HG03432 (cell line): ENCODE measurements at regions not wholly inside any gene's neighbourhood (a gene's known extent, or its start where the extent isn't known, plus 50 kb on each side); places are given as distances from the start of the nearest gene placed in this dataset.
"Not testable (repeated sequence)": the region's sequence is repeated elsewhere in the genome, so short reads cannot be mapped to it uniquely, and the experiment has no call there.

Experiments
- ATAC-seq: cut with Tn5 transposase; IDR thresholded peaks from one replicate; pipeline ENCODE4 v1.9.1; 2021; ENCODE audit warnings: mild to moderate bottlenecking, moderate library complexity; ENCODE audit not compliant: unreplicated experiment

DNA sequence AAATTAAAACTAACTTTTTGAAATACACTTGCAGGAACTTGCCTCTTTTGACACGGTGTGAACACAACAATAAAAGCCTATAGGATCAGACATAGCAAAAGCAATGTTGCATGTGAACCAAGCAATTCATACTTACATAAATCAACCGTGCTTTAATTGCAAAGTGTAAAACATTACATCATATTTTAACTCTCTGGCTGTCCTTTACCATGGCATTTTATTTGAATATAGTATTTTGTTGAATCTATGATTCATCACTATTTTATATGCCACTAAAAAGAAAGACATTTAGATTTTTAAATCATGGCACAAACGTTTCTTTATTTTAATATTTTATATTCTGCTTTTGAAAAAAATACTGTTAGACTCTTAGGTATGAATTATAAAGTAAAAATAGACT, 757.0 kb upstream of the KCND2 start:
- ATAC-seq, result no peak

DNA sequence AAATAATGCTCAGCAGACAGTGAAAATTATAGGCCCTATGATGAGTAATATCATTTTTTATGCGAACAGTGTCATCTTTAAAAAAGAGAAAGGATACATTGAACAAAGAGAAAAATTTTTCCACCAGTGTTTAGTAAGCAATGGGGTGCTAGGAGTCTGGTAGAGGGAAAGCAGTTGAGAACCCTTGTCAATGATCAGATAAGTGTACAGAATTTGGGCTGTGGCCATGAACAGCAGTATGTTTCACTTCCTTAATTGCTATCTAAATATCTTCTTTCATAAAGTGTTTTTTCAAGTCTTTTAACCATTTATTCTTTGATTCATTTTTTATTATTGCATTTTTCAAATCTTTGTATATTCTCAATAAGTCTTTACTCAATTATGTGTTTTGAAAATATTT, 750.7 kb upstream of the KCND2 start:
- no peak for ATAC-seq

DNA sequence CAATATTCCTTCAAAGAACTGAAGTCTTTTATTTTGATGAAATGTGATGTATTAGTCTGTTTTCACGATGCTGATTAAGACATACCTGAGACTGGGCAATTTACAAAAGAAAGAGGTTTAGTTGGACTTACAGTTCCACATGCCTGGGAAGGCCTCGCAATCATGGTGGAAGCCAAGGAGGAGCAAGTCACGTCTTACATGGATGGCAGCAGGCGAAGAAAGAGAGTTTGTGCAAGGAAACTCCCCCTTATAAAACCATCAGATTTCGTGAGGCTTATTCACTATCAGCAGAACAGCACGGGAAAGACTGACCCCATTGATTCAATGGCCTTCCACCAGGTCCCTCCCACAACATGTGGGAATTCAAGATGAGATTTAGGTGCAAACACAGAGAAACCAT, 750.3 kb upstream of the KCND2 start:
- no peak for ATAC-seq

DNA sequence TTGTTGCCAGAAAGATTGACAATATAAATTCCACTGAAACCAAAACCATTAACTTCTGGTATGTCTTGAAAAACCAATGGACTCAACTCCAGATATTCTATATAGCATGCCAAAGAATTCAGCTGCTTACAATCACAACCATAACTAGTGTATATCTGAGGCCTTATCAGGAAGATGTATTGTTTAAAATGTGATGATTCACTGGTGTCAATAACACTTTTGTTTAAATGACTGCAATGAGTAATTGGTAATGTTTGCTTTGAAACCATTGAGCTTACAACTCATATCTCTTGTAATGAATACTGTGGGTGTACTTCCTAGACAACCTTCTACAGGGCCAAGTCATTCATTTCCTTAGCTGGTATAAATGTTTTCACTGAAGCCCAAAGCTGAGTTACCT, 727.9 kb upstream of the KCND2 start:
- ATAC-seq, result no peak

DNA sequence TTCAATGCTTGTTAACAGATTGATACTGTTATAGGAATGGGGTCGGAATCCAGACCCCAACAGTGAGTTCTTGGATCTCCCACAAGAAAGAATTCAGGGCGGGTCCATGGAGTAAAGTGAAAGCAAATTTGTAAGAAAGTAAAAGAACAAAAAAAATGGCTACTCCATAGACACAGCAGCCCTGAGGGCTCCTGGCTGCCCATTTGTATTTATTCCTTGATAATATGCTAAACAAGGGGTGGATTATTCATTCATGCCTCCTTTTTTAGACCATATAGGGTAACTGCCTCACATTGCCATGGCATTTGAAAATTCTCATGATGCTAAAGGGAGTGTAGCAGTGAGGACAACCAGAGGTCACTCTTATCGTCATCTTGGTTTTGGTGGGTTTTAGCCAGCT, 717.2 kb upstream of the KCND2 start:
- ATAC-seq, result no peak

DNA sequence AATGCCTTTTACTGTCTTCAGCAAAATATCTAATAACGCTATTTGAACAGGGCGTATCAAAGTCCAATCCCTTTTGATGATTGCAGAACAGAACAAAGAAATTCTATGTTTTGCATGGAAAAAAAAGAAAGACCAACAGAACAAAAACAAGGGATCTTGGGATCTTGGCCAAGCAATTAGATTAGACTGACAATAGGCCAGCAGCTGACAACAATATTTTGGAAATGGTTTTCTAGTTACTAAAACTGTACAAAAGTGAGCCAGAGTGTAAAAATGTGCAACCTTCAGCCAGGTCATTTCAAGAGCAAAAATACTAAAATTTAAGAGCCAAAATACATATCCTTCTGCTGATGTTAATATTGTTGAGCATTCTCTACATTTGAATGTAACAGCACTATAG, 716.5 kb upstream of the KCND2 start:
- no peak for ATAC-seq

DNA sequence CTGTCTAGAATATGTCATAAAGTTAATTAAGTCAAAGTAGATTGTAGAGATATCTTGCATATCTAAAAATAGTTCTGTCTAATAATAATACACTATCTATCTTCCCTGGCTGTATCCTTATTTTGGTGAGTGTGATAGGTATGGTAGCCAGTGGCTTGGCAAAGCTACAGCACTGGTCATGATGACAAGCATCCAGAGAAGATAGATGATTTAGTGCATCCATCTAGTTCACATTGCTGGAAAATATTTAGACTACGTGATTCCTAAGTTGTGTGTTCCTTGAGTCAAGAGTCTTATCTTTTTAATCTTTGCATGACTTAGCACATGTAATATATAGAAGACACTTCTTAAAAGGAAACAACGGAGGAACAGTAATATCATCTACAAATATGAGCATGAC, 711.2 kb upstream of the KCND2 start:
- no peak for ATAC-seq

DNA sequence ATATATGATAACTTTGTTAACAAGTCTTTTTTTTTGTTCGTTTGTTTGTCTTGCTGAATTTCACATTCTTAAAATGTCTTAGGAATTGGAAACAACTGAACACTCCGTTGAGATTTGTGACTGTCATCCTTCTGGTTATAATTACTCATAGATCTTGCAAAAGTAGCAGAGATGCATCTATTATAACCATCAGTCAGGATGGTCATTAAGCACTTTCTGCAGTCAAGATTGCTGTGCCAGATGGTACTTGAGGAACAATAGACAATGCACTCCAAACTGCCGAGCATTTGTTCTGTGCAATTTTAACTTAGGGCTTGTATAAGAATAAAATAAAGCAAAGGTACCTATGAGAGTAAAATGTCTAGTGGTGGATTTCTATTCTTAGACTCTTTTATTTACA, 710.1 kb upstream of the KCND2 start:
- no peak for ATAC-seq

DNA sequence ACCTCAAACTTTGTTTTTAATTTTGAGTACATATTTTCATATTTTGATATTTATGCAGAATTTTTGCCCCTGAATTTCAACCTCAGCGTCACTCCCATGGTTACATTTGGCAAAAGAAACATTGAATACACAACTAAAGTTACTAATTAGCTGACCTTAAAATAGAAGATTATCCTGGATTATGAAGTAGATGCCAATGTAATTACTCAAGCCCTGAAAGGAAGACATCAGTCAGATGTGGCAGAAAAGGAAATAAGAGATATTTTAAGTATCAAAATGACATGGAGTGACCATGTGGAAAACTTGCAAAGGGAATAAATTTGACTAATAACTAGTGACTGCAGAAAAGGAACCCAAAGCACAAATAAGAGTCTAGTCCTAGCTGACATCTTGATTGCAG, 701.3 kb upstream of the KCND2 start:
- no peak for ATAC-seq

DNA sequence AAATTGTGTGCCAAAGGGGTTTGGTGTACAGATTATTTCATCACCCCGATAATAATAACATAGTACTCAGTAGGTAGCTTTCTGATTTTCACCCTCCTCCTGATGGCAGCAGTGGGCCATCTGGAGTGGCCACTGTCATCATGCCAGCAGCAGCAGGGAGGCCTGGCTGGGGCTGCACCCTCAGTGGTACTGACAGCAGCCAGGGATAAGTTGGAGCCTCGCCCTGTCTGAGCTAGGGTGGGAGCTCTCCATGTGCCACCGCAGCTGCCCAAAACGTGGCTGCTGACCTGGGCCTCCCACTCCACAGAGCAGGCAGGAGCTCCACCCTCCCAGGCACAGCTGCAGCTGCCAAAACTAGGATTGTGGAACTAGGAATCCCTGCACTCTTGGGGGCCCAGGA, 700.8 kb upstream of the KCND2 start:
- ATAC-seq, result no peak

DNA sequence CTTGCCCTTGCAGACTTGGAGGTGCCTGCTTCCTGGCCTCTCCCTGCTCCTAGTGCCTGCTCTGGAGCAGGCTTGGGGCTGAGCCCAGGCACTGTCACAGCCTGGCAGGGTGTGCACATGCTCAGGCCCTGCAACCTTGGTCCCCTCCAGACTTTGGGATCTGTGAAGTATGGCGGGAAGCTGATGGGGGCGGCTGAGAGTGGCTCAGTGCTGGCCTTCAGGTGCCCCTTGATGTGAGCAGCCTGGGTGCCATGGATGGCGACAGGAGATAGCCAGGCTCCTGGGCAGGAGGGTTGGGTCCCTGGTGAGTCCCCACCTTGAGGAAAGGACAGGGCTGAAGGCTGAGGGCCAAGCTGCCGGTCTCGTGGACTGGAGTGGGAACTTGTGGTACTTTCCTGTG, 700.4 kb upstream of the KCND2 start:
- ATAC-seq, result no peak

DNA sequence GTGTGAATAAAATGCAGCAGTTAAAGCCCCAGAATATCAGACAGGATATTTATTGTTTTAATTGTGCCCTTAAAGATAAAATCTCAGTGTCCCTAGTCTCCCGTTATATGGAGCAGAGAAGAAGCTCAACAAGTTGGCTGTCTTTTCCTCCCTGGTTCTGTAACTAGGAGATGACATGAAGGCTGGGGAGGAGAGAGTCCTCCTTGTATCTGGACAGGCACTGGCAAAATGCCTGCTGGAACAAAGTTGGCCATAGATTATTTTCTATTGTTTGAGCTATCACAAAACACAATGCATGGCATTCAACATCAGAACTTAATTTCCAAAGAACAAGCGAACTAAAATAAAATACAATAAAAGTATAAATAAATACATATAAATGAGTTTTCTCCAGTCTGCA, 694.9 kb upstream of the KCND2 start:
- no peak for ATAC-seq

DNA sequence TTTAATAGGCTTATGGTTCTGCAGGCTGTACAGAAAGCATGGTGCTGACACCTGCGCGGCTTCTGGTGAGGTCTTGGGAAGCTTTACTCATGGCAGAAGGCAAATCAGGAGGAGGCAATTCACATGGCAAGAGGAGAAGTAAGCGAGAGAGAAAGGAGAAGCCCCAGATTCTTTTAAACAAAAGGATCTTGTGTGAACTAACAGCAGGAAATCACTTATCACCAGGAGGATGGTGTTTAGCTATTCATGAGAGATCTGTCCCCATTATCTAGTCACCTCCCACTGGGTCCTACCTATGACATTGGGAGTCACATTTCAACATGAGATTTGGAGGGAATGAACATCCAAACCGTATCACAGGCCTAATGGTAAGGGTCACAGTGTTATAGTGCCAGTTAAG, 678.0 kb upstream of the KCND2 start:
- no peak for ATAC-seq

DNA sequence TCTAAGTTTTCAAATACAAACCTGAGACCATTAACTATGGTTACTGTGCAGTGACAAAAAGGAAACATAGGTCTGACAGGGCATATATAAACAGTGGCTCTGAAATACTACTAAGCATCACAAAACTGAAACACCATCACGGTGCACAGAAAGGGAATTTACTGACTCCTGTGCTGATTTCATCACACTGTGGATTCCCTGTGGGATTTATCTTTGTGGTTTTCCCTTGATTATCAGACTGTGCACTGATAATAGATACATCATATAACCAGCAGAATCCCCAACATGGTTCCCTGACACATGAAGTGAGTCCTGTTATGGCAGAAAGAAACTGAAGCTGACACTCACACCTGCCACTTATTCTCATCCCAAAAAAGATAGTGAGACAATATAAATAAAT, 676.3 kb upstream of the KCND2 start:
- no peak for ATAC-seq

DNA sequence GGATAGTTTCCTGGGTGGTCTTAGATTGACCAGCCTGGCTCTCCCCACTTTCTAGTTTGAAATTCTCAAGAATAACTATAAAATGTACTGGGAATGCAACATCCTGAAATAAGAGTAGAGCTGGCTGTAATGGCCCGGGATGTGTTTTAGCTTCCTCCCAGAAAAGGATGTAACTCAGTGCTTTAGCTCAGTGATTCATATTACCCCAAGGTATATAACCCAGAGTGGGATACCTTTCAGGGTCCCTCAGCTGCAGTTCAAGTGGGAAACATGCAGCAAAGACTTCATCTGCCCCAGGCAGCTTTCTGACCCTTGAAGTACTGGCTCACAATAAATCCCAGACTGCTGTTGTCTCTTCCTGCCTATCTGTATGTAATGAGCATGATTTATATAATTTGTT, 666.7 kb upstream of the KCND2 start:
- no peak for ATAC-seq

DNA sequence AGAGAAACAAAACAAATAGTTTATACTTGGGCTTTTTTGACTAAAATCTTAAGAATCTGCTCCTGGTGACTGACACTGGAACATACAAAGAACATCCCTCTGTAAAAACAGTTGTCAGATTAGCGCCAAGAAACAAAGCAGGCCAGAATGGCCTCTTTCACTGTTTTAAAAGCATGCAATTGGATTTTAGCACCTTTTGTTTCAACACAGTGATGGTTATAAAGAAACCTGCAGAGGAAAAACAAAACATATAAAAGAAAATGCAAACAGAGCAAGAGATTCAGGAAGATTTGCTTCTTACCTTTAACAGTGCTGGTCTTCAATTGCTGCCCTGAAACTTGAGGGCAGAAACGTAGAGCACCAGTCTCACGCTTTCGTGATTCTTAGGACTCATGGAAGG, 652.2 kb upstream of the KCND2 start:
- no peak for ATAC-seq

DNA sequence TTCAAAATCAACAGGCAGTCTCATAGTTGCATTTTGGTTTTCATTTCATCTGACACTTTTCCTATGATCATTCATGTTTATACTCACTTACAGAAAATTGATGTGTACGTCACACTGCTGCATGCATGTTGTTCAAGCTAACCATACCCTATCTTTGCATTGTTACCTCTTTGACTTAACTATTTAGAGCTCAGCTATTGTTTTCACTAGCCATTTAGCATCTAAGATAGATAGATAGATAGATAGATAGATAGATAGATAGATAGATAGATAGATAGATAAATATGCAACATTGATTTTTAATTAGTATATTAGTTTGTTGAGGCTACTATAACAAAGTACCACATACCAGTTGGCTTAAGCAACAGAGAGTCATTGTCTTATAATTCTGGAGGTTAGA, 649.5 kb upstream of the KCND2 start:
- no peak for ATAC-seq

DNA sequence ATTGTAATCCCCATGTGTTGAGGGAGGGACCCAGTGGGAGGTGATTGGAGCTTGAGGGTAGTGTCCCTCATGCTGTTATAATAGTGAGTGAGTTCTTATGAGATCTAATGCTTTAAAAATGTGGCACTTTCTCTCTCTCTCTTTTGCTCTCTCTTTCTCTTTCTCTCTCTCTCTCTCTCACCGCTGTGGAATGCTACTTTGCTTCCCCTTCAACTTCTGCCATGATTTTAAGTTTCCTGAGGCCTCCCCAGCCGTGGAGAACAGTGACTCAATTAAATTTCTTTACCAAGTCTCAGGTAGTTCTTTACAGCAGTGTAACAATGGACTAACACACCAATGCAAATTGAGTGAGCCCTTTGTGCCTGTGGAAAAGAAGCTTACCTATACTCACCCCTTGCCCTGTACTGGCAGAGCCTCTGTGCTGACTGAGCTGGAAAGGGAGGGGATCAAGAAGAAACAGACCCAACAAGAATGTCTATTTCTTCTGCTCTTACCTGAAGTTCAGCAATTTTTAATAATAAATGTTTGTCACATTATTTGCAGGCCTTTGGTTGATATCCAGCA, 642.5 kb upstream of the KCND2 start:
- ATAC-seq, result no peak

DNA sequence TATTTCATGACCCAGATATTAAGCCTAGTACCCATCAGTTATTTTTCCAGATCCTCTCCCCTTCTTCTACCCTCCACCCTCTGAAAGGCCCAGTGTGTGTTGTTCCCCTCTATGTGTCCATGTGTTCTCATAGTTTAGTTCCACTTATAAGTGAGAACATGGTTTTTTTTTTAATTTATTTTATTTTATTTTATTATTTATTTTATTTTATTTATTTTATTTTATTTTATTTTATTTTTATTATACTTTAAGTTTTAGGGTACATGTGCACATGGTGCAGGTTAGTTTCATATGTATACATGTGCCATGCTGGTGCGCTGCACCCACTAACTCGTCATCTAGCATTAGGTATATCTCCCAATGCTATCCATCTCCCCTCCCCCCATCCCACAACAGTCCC, 639.2 kb upstream of the KCND2 start:
- ATAC-seq, result not testable (repeated sequence)

DNA sequence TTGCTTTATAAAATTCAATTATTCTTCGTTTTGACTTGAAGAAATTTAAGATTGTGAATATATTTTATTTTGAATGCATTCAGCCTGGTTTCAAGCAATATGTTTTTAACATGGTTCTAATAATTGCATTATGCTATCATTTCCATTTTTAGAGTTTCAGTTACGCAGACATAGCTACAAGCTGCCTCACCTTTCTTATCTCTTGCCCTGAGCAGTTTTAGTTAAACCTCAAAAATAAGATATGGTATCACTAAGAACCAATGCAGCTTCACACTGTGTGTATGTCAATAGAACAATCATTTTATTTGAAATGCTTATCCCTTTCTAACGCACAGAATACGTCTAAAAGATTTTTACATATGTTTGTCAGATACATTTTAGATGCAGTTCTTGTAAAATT, 632.6 kb upstream of the KCND2 start:
- ATAC-seq, result no peak

DNA sequence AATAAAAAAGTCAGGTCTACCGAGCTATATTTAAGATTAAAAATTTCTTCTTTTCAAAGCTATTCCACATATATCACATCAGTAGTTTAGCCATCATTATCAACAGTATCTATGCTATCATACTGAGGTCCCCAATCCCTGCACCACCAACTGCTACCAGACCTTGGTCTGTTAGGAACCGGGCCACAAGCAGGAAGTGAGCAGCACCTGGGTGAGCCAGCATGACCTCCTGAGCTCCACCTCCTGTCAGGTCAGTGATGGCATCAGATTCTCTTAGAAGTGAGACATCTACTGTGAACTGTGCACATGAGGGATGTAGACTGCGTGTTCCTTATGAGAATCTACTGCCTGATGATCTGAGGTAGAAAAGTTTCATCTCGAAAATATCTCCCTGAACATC, 632.1 kb upstream of the KCND2 start:
- ATAC-seq, result no peak

DNA sequence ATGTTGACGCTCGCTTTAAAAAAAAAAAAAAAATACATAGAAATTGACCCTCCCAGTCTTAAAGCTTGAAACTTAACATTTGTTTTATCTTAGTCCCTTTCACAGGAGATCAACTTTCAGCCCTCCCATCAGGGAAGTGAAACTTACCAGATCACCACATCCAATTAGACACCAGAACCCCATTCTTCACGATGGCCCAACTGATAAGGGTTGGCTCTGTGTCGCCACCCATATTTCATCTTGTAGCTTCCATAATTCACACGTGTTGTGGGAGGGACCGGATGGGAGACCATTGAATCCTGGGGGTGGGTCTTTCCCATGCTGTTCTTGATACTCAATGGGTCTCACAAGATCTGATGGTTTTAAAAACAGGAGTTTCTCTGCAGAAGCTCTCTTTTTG, 629.4 kb upstream of the KCND2 start:
- ATAC-seq, result no peak

DNA sequence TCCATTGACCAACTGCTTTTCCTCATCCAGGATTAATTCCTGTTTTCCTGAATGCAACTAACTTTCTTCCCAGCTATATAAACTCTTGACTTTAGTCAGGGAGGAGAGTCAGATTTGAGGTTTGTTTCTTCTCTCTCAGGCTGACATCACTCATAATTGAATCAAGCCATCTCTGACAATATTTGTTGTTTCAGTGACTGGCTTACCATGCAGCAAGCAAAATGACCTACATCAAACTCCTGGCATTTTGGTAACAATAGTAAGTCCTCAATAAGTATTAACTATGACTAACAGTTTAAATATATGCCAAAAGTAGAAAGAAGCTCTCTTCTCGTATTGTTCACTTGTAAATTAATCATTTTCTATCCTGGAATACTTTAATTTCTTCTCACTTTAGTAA, 625.7 kb upstream of the KCND2 start:
- ATAC-seq, result no peak

DNA sequence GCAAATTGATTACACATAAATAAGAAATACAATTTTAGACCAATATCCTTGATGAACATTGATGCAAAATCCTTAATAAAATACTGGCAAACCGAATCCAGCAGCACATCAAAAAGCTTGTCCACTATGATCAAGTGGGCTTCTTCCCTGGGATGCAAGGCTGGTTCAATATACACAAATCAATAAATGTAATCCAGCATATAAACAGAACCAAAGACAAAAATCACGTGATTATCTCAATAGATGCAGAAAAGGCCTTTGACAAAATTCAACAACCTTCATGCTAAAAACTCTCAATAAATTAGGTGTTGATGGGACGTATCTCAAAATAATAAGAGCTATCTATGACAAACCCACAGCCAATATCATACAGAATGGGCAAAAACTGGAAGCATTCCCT, 624.2 kb upstream of the KCND2 start:
- ATAC-seq, result not testable (repeated sequence)
